ENCODE measurements at regions not wholly inside any gene's neighbourhood (a gene's known extent, or its start where the extent isn't known, plus 50 kb on each side); places are given as distances from the start of the nearest gene placed in this dataset.

DNA sequence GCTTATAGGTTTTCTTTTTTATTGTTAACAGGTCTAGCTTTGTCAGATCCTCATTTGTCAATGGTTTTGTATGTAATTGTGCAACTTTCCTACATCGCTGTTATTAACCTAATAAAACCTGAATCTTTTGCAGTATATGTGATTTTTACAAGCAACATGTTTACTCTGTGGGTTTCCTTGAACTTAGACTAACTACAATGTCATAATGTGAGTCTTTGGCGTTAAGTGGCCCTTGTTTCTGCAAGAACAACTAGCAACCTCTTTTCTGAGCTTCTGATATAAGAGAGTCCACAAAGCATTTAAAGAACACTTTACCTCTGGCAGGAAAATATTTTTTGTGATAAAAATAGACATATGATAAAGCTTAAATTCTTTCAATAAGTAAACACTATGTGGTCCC, 230.3 kb upstream of the CFAP20DC start:
- TF ChIP-seq, protein P1, sequence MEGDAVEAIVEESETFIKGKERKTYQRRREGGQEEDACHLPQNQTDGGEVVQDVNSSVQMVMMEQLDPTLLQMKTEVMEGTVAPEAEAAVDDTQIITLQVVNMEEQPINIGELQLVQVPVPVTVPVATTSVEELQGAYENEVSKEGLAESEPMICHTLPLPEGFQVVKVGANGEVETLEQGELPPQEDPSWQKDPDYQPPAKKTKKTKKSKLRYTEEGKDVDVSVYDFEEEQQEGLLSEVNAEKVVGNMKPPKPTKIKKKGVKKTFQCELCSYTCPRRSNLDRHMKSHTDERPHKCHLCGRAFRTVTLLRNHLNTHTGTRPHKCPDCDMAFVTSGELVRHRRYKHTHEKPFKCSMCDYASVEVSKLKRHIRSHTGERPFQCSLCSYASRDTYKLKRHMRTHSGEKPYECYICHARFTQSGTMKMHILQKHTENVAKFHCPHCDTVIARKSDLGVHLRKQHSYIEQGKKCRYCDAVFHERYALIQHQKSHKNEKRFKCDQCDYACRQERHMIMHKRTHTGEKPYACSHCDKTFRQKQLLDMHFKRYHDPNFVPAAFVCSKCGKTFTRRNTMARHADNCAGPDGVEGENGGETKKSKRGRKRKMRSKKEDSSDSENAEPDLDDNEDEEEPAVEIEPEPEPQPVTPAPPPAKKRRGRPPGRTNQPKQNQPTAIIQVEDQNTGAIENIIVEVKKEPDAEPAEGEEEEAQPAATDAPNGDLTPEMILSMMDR (IDR thresholded peaks at IDR 0.05 in 4 of 5, conservative IDR thresholded peaks at IDR 0.05 in 1 of 5): no peak
- TF ChIP-seq POLR2A (IDR thresholded peaks at IDR 0.05): no peak

Data from gastrocnemius medialis (tissue), 4 donors.